ENCODE measurements at regions not wholly inside any gene's neighbourhood (a gene's known extent, or its start where the extent isn't known, plus 50 kb on each side); places are given as distances from the start of the nearest gene placed in this dataset.

DNA sequence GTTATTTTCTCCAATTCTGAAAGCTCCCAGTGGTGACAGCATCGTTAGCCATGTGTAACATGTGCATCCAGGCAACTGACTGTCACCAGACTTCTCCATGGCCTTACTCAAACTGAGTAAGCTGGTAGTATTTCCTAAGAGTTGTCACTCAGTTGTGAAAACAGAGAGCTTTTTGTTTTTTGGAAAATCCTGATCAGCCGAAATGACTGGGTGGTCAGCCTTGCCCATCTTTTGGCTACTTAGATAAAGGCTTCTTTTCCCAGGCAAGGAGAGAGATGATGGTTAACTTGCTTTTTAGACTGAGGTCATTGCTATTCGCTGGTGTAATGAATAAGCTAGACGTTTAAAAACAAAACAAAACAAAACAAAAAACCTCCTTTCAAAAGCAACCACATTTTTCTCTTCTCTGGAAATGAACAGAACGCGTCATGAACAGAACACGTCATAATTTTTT is 159.5 kb upstream of the KLF14 start:
- no peak for DNase-seq (ENCODE audit: low spot score)
- TF ChIP-seq, protein P1, sequence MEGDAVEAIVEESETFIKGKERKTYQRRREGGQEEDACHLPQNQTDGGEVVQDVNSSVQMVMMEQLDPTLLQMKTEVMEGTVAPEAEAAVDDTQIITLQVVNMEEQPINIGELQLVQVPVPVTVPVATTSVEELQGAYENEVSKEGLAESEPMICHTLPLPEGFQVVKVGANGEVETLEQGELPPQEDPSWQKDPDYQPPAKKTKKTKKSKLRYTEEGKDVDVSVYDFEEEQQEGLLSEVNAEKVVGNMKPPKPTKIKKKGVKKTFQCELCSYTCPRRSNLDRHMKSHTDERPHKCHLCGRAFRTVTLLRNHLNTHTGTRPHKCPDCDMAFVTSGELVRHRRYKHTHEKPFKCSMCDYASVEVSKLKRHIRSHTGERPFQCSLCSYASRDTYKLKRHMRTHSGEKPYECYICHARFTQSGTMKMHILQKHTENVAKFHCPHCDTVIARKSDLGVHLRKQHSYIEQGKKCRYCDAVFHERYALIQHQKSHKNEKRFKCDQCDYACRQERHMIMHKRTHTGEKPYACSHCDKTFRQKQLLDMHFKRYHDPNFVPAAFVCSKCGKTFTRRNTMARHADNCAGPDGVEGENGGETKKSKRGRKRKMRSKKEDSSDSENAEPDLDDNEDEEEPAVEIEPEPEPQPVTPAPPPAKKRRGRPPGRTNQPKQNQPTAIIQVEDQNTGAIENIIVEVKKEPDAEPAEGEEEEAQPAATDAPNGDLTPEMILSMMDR (IDR thresholded peaks at IDR 0.05; ENCODE audit: extremely low read depth, missing control alignments), result no peak

DNA sequence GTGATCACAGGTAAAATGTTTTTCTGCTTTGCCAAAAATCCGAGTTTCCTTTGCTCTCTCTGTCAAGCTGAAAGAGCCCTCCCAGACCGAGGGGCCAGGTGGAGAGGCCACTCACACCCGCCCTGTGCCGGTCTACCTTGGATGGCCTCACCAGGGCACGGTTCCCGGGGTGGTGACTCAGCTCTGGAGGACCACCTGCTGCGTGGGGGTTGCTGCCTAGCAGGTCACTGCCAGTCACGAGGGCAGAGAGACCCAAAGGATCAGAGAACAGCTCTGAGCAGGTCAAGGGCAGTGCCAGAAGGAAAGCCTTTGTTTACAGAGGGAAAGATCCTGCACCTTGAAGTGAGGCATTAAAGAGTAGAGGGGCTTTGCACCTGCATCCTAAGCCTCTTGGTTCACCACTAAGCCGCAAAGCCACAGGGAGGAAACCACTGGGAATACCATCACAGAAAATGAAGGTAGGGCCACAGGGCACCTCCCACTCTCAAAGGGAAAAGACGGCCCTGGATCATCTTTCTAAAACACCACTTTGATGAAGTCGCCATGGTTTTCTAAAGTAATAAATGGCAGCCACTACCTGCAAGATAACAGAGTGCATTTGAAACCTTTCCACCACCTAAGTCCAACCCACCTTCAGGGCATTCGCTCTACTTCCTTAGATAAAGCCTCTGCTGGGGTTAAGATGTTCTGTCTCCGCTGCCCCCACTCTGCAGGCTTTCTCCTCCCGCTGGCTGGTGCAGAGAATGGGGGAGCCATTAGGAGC is 160.3 kb upstream of the KLF14 start:
- TF ChIP-seq, protein P1 (IDR thresholded peaks at IDR 0.05; ENCODE audit: extremely low read depth, missing control alignments), result no peak
- DNase-seq (ENCODE audit: low spot score), result no peak

GRCh38 chr7:130894909-130895750 is 161.1 kb upstream of the KLF14 start:
- TF ChIP-seq, protein P1 (IDR thresholded peaks at IDR 0.05; ENCODE audit: extremely low read depth, missing control alignments), result no peak
- no peak for DNase-seq (ENCODE audit: low spot score)

GRCh38 chr7:130896051-130896881 is 162.3 kb upstream of the KLF14 start:
- no peak for DNase-seq (ENCODE audit: low spot score)
- TF ChIP-seq, protein P1 (IDR thresholded peaks at IDR 0.05; ENCODE audit: extremely low read depth, missing control alignments), result peak; percentile 18

- DNase-seq (ENCODE audit: low spot score), result peak; percentile 65
- TF ChIP-seq, protein P1 (IDR thresholded peaks at IDR 0.05; ENCODE audit: extremely low read depth, missing control alignments), result peak; percentile 90
Observed at GRCh38 chr7:130896898-130897514, 163.0 kb upstream of the KLF14 start.

GRCh38 chr7:130897515-130898419 is 163.8 kb upstream of the KLF14 start:
- TF ChIP-seq, protein P1 (IDR thresholded peaks at IDR 0.05; ENCODE audit: extremely low read depth, missing control alignments), result no peak
- DNase-seq (ENCODE audit: low spot score), result peak; percentile 19

Data from GM20000 (cell line).